ENCODE measurements at regions not wholly inside any gene's neighbourhood (a gene's known extent, or its start where the extent isn't known, plus 50 kb on each side); places are given as distances from the start of the nearest gene placed in this dataset.

DNA sequence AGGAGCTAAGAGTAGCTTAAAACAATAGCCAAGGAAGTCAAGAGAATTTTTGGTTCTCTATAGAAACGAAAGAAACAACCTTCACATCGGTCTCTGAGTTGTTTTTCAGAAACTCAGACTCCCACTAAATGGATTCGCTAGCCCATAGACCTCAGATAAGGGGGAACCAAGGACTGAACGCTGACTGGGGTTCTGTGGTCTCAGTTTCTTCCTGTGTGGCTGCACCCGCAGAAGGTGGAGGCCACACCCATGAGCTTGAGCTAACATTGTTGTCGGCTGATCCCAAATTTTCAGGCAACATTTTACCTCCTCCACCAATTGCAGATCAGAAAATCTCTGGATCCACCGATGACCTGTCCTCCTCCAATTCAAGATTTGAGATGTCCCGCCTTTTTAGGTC is 456.1 kb downstream of the AJAP1 start:
- TF ChIP-seq, protein P1, sequence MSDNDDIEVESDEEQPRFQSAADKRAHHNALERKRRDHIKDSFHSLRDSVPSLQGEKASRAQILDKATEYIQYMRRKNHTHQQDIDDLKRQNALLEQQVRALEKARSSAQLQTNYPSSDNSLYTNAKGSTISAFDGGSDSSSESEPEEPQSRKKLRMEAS (IDR thresholded peaks at IDR 0.05) = no peak
- TF ChIP-seq TCF12 (IDR thresholded peaks at IDR 0.05; ENCODE audit: low read depth) = no peak
- TF ChIP-seq, protein P2, sequence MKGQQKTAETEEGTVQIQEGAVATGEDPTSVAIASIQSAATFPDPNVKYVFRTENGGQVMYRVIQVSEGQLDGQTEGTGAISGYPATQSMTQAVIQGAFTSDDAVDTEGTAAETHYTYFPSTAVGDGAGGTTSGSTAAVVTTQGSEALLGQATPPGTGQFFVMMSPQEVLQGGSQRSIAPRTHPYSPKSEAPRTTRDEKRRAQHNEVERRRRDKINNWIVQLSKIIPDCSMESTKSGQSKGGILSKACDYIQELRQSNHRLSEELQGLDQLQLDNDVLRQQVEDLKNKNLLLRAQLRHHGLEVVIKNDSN (IDR thresholded peaks at IDR 0.05) = no peak
- TF ChIP-seq, protein P3, sequence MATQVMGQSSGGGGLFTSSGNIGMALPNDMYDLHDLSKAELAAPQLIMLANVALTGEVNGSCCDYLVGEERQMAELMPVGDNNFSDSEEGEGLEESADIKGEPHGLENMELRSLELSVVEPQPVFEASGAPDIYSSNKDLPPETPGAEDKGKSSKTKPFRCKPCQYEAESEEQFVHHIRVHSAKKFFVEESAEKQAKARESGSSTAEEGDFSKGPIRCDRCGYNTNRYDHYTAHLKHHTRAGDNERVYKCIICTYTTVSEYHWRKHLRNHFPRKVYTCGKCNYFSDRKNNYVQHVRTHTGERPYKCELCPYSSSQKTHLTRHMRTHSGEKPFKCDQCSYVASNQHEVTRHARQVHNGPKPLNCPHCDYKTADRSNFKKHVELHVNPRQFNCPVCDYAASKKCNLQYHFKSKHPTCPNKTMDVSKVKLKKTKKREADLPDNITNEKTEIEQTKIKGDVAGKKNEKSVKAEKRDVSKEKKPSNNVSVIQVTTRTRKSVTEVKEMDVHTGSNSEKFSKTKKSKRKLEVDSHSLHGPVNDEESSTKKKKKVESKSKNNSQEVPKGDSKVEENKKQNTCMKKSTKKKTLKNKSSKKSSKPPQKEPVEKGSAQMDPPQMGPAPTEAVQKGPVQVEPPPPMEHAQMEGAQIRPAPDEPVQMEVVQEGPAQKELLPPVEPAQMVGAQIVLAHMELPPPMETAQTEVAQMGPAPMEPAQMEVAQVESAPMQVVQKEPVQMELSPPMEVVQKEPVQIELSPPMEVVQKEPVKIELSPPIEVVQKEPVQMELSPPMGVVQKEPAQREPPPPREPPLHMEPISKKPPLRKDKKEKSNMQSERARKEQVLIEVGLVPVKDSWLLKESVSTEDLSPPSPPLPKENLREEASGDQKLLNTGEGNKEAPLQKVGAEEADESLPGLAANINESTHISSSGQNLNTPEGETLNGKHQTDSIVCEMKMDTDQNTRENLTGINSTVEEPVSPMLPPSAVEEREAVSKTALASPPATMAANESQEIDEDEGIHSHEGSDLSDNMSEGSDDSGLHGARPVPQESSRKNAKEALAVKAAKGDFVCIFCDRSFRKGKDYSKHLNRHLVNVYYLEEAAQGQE (IDR thresholded peaks at IDR 0.05; ENCODE audit: low read depth) = no peak

Data from Ishikawa (cell line).